ENCODE measurements at regions not wholly inside any gene's neighbourhood (a gene's known extent, or its start where the extent isn't known, plus 50 kb on each side); places are given as distances from the start of the nearest gene placed in this dataset.

GRCh38 chr18:39434223-39434920, 1868.8 kb upstream of the CELF4 start:
- no peak for TF ChIP-seq MAFK (IDR thresholded peaks at IDR 0.05; ENCODE audit: low read depth, low read length)
- no peak for TF ChIP-seq USF2 (IDR thresholded peaks at IDR 0.05; ENCODE audit: low read length)
- TF ChIP-seq CTCF (IDR thresholded peaks at IDR 0.05; ENCODE audit: control extremely low read depth in 1 of 3, insufficient read depth in 1 of 3, low read depth in 1 of 3, low read length in 3 of 3), result no peak
- TF ChIP-seq POLR2A (IDR thresholded peaks at IDR 0.05; ENCODE audit: control extremely low read depth in 1 of 2, low read depth in 2 of 2, low read length in 2 of 2), result no peak
- TF ChIP-seq JUN (IDR thresholded peaks at IDR 0.05; ENCODE audit: low read depth, low read length), result no peak
- TF ChIP-seq SP1 (IDR thresholded peaks at IDR 0.05; ENCODE audit: low read depth, low read length), result no peak
- TF ChIP-seq EP300 (IDR thresholded peaks at IDR 0.05; ENCODE audit: borderline replicate concordance in 1 of 2, low read depth in 2 of 2, low read length in 2 of 2), result no peak
- TF ChIP-seq SP2 (IDR thresholded peaks at IDR 0.05; ENCODE audit: low read length), result no peak
- TF ChIP-seq CHD2 (IDR thresholded peaks at IDR 0.05; ENCODE audit: low read length), result no peak

All from H1 (cell line).